ENCODE measurements at regions not wholly inside any gene's neighbourhood (a gene's known extent, or its start where the extent isn't known, plus 50 kb on each side); places are given as distances from the start of the nearest gene placed in this dataset.

DNA sequence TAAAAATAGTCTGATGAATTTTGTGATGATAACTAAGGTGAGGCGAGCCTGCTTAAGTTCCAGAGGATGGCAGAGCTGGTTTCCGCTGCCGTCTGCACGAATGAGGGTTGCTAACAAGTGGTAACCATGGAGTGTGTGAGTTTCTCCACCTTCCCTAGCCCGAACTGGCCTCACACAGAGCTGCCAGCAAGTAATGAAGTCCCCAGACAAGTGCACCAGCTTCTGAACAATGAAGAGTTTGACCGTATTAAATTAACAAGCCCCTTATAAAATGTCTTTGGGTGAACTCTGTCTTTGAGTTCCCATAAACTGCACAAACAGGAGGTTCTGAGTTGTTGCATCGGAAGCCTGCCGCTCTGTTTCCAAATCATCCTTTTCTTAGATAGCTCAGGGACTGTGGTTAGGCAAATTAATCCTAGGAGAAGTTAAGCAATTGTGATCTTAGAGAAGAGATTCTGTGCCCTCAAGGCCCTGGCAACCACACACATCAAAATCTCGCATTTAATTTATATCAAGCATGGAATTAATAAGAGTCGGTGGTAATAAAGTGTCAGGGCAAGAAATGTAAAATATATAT is 274.1 kb upstream of the DAAM1 start:
- Histone ChIP-seq H3K4me1 (ENCODE audit: control insufficient read depth in 1 of 2, insufficient read depth in 2 of 2, low read length in 2 of 2) (no peaks in the 10 kb centered on the region), H3K9me3 (replicated peaks in 1 of 2; ENCODE audit: control insufficient read depth in 1 of 2, insufficient read depth in 1 of 2, low read length in 2 of 2) (no peaks in the 10 kb centered on the region), H3K4me3 (replicated peaks in 1 of 3; ENCODE audit: low read depth in 2 of 3, low read length in 3 of 3) (no peak overlapping the region), H3K9ac (ENCODE audit: insufficient read depth, low read length, poor library complexity, severe bottlenecking) (no peak overlapping the region), H3K36me3 (replicated peaks in 1 of 2; ENCODE audit: control insufficient read depth in 1 of 2, insufficient read depth in 2 of 2, low read length in 2 of 2) (no peaks in the 10 kb centered on the region), H3K27me3 (ENCODE audit: control insufficient read depth in 2 of 2, insufficient read depth in 2 of 2, low read length in 2 of 2) (no peaks in the 10 kb centered on the region), H3K27ac (ENCODE audit: low read depth in 1 of 2, low read length in 2 of 2) (no peak overlapping the region), H3K4me2 (replicated peaks; ENCODE audit: extremely low read depth, low read length, poor library complexity, severe bottlenecking) (no peak overlapping the region), H4K20me1 (ENCODE audit: insufficient read depth, low read length) (no peaks in the 10 kb centered on the region), H2AFZ (ENCODE audit: insufficient read depth, low read depth, low read length, poor library complexity, severe bottlenecking) (no peak overlapping the region), H3K79me2 (ENCODE audit: insufficient read depth, low read length) (no peaks in the 10 kb centered on the region)
- no peak overlapping the region for H3K27ac Mint-ChIP-seq
- H3K4me1 Mint-ChIP-seq = no peaks in the 10 kb centered on the region
- TF ChIP-seq, protein P1, sequence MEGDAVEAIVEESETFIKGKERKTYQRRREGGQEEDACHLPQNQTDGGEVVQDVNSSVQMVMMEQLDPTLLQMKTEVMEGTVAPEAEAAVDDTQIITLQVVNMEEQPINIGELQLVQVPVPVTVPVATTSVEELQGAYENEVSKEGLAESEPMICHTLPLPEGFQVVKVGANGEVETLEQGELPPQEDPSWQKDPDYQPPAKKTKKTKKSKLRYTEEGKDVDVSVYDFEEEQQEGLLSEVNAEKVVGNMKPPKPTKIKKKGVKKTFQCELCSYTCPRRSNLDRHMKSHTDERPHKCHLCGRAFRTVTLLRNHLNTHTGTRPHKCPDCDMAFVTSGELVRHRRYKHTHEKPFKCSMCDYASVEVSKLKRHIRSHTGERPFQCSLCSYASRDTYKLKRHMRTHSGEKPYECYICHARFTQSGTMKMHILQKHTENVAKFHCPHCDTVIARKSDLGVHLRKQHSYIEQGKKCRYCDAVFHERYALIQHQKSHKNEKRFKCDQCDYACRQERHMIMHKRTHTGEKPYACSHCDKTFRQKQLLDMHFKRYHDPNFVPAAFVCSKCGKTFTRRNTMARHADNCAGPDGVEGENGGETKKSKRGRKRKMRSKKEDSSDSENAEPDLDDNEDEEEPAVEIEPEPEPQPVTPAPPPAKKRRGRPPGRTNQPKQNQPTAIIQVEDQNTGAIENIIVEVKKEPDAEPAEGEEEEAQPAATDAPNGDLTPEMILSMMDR (IDR thresholded peaks at IDR 0.05) = no peak
- intact Hi-C loops (cut with micrococcal nuclease) = no loop called here
- WGBS (ENCODE audit: insufficient coverage) = 67% methylated on average over 2 of the region's 10 CpGs
- H3K27me3 Mint-ChIP-seq (ENCODE audit: low read depth in 3 of 3) = peaks cover 0 to 1% (median 0%) of the 10 kb centered on the region in 3 donors
- H3K9me3 Mint-ChIP-seq = no peaks in the 10 kb centered on the region
- H3K4me3 Mint-ChIP-seq = no peak overlapping the region
- DNase-seq = no peak
- no peaks in the 10 kb centered on the region for H3K36me3 Mint-ChIP-seq

DNA sequence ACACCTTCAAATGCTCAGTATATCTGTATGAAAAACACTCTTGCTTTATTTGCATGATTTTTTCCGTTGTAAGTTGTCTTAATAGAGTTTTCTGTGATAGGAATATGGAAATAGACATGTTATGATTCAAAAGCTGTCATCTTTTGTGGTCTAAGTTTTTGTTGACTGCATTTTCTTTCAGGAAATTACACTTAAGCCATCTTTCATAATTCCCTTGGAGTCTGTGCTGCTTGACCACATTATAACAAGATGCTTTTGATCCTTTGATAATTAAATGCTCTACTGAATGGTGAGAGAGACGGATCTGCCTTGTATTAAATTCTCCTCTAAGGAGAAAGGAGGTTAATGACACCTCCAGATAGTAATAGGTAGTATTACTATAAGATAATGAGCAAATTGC is 272.8 kb upstream of the DAAM1 start:
- Histone ChIP-seq H2AFZ (ENCODE audit: insufficient read depth, low read depth, low read length, poor library complexity, severe bottlenecking) (no peak overlapping the region), H3K9me3 (replicated peaks in 1 of 2; ENCODE audit: control insufficient read depth in 1 of 2, insufficient read depth in 1 of 2, low read length in 2 of 2) (no peaks in the 10 kb centered on the region), H3K4me1 (ENCODE audit: control insufficient read depth in 1 of 2, insufficient read depth in 2 of 2, low read length in 2 of 2) (no peaks in the 10 kb centered on the region), H3K36me3 (replicated peaks in 1 of 2; ENCODE audit: control insufficient read depth in 1 of 2, insufficient read depth in 2 of 2, low read length in 2 of 2) (no peaks in the 10 kb centered on the region), H4K20me1 (ENCODE audit: insufficient read depth, low read length) (no peaks in the 10 kb centered on the region), H3K9ac (ENCODE audit: insufficient read depth, low read length, poor library complexity, severe bottlenecking) (no peak overlapping the region), H3K27me3 (ENCODE audit: control insufficient read depth in 2 of 2, insufficient read depth in 2 of 2, low read length in 2 of 2) (no peaks in the 10 kb centered on the region), H3K79me2 (ENCODE audit: insufficient read depth, low read length) (no peaks in the 10 kb centered on the region), H3K4me2 (replicated peaks; ENCODE audit: extremely low read depth, low read length, poor library complexity, severe bottlenecking) (no peak overlapping the region), H3K4me3 (replicated peaks in 1 of 3; ENCODE audit: low read depth in 2 of 3, low read length in 3 of 3) (no peak overlapping the region), H3K27ac (ENCODE audit: low read depth in 1 of 2, low read length in 2 of 2) (no peak overlapping the region)
- Mint-ChIP-seq H3K27ac (no peak overlapping the region), H3K4me1 (no peaks in the 10 kb centered on the region), H3K36me3 (no peaks in the 10 kb centered on the region), H3K27me3 (ENCODE audit: low read depth in 3 of 3) (no peaks in the 10 kb centered on the region), H3K9me3 (no peaks in the 10 kb centered on the region), H3K4me3 (no peak overlapping the region)
- no peak for DNase-seq
- intact Hi-C loops (cut with micrococcal nuclease) = no loop called here
- TF ChIP-seq, protein P1 (IDR thresholded peaks at IDR 0.05) = no peak
- no CpG with 5 or more reads among the region's 2 CpGs for WGBS (ENCODE audit: insufficient coverage)

Data from CD14-positive monocyte (primary cell).